Astrocyte of the spinal cord (primary cell): ENCODE measurements at regions not wholly inside any gene's neighbourhood (a gene's known extent, or its start where the extent isn't known, plus 50 kb on each side); places are given as distances from the start of the nearest gene placed in this dataset.
A peak's percentile ranks its signal among the peaks of the same experiment; 100 is the strongest.
"Not testable (repeated sequence)": the region's sequence is repeated elsewhere in the genome, so short reads cannot be mapped to it uniquely, and the experiment has no call there.

Experiments used
- DNase-seq: peaks from one replicate; pipeline ENCODE4 v3.0.0; 2011; ENCODE audit warnings: low read depth, low spot score
- H3K4me3 ChIP-seq: 2 replicates; pipeline ENCODE4 v1.5.1; 2011; ENCODE audit warnings: low read depth, mild to moderate bottlenecking, low read length, moderate library complexity
- CTCF ChIP-seq: IDR thresholded peaks from 2 replicates; pipeline ENCODE4 v1.5.1; 2012; ENCODE audit warnings: low read depth, mild to moderate bottlenecking, low read length, inconsistent platforms
- in situ Hi-C: cut with HindIII; loops from 2 replicates; pipeline ENCODE4 v1.10.0; 2017; ENCODE audit warnings: low sequenced_read_pairs

GRCh38 chr1:194369622-194370021 lies 1183.2 kb upstream of the B3GALT2 start:
- no peak overlapping the region for H3K4me3 ChIP-seq
- TF ChIP-seq CTCF: no peak
- no peak for DNase-seq
- in situ Hi-C loops: no loop called here

- no peak overlapping the region for H3K4me3 ChIP-seq
- peak; percentile 5 for DNase-seq
- in situ Hi-C loops: no loop called here
- no peak for TF ChIP-seq CTCF
These were observed 1182.6 kb upstream of the B3GALT2 start for GRCh38 chr1:194369060-194369459.

- no peak for TF ChIP-seq CTCF
- in situ Hi-C loops: no loop called here
- no peak for DNase-seq
- H3K4me3 ChIP-seq: no peak overlapping the region
These were observed 1180.7 kb upstream of the B3GALT2 start for GRCh38 chr1:194367121-194367520.

DNA sequence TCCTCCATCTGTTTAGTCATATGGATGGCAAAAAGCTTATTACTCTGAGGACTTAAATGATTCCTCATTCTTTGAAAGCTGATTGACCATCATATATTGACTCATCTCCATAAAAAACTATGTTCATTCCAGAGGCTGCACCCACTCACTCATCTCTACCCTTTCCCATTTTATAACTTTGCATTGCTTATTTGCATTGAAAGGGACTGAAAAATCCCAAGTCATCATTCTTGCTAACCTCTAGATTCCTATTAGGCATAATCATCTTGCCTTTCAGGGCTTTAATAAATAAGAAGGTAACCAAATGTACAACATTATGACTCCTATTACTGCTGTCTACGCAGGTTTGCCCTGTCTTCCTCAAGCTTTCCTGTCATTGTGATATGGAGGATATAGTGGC lies 1180.3 kb upstream of the B3GALT2 start:
- no peak for TF ChIP-seq CTCF
- in situ Hi-C loops: no loop called here
- peak; percentile 12 for DNase-seq
- H3K4me3 ChIP-seq: no peak overlapping the region

GRCh38 chr1:194362327-194362726 lies 1175.9 kb upstream of the B3GALT2 start:
- in situ Hi-C loops: no loop called here
- no peak for TF ChIP-seq CTCF
- no peak for DNase-seq
- no peak overlapping the region for H3K4me3 ChIP-seq

DNA sequence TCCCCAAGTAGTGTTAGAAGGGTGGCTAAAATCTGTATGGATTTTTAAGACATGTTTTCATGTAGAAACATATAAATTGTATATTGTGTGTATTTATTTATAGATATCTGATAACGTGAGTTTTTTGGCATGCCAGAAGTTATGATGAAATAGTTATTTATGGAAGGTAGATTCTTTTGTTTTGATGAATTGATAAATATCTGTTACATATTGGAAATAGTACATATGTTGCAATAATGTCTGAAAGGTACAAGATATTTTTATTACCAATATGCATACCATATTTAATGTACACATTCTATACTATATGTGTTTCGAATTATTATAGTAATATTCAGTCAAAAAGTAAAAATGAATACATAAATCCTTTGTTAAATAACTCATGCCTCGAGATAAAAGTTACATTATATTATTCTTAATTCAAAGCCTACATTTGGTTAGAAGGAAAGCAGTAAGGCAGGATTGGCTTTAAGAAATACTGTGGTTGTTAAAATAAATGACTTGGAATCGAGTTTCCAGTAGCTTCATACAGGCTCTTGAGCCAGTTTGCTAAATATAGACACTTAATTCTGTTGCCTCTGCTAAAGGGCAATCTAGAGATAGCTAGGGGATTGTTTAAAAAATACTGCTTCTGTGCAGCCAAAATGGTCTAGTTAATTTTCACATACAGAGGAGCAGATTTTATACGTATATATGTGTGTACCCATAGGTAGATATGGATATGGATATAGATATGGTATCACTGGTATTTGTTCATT lies 1175.1 kb upstream of the B3GALT2 start:
- in situ Hi-C loops: no loop called here
- TF ChIP-seq CTCF: no peak
- DNase-seq: no peak

DNA sequence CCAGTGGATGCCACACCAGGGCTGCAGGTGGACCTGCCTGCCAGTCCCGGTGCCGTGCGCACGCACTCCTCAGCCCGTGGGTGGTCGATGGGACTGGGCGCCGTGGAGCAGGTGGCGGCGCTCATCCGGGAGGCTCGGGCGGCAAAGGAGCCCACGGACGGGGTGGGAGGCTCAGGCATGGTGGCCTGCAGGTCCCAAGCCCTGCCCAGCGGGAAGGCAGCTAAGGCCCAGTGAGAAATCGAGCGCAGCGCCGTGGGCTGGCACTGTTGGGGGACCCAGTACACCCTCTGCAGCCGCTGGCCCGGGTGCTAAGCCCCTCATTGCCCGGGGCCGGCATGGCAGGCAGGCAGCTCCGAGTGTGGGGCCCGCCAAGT lies 1171.8 kb upstream of the B3GALT2 start:
- in situ Hi-C loops: no loop called here
- H3K4me3 ChIP-seq: no peak overlapping the region
- DNase-seq: no peak
- no peak for TF ChIP-seq CTCF

More for the DNA sequence above, 1175.1 kb upstream of the B3GALT2 start:
- H3K4me3 ChIP-seq: no peak overlapping the region

- DNase-seq, in situ Hi-C loops, H3K4me3 ChIP-seq: not testable (repeated sequence)
These were observed 1171.3 kb upstream of the B3GALT2 start for GRCh38 chr1:194357573-194358207.
